GM23338 (cell line): ENCODE measurements at regions not wholly inside any gene's neighbourhood (a gene's known extent, or its start where the extent isn't known, plus 50 kb on each side); places are given as distances from the start of the nearest gene placed in this dataset.
"Not testable (repeated sequence)": the region's sequence is repeated elsewhere in the genome, so short reads cannot be mapped to it uniquely, and the experiment has no call there.

Experiments
- ATAC-seq: fragments of 200-7000 bp; cut with Tn5 transposase; 3 replicates; pipeline ENCODE4 v1.9.1; 2020
- DNase-seq: peaks from one replicate; pipeline ENCODE4 v3.0.0-alpha.2; 2015; ENCODE audit warnings: low spot score
- H2AFZ ChIP-seq: fragments of 200-600 bp; sonication (generic); 2 replicates; pipeline ENCODE4 v1.8.0; 2016; ENCODE audit warnings: antibody characterized with exemption, mild to moderate bottlenecking, moderate library complexity
- H3F3A ChIP-seq: fragments of 200-600 bp; sonication (generic); replicated peaks from 2 replicates; pipeline ENCODE4 v1.8.0; 2017; ENCODE audit warnings: antibody characterized with exemption, mixed run types, low read depth
- H3K27ac ChIP-seq: fragments of 200-600 bp; sonication (generic); 2 replicates; pipeline ENCODE4 v1.6.1; 2016; ENCODE audit warnings: low read depth
- H3K27me3 ChIP-seq: fragments of 200-600 bp; sonication (generic); 2 replicates; pipeline ENCODE4 v1.8.0; 2016; ENCODE audit warnings: mild to moderate bottlenecking, mixed run types, moderate library complexity; ENCODE audit not compliant: insufficient read depth
- H3K36me3 ChIP-seq: fragments of 200-600 bp; sonication (generic); 2 replicates; pipeline ENCODE4 v1.8.0; 2016; ENCODE audit warnings: mild to moderate bottlenecking; ENCODE audit not compliant: insufficient read depth
- H3K4me1 ChIP-seq: fragments of 200-600 bp; sonication (generic); 2 replicates; pipeline ENCODE4 v1.8.0; 2016; ENCODE audit warnings: mild to moderate bottlenecking, moderate library complexity; ENCODE audit not compliant: insufficient read depth
- H3K4me2 ChIP-seq: fragments of 200-600 bp; sonication (generic); 2 replicates; pipeline ENCODE4 v1.7.1; 2017; ENCODE audit warnings: mixed run types
- H3K4me3 ChIP-seq: fragments of 200-600 bp; sonication (generic); 2 replicates; pipeline ENCODE4 v1.6.1; 2016; ENCODE audit warnings: mixed run types
- H3K79me2 ChIP-seq: fragments of 200-600 bp; sonication (generic); replicated peaks from 2 replicates; pipeline ENCODE4 v1.8.0; 2017; ENCODE audit warnings: mild to moderate bottlenecking; ENCODE audit not compliant: insufficient read depth
- H3K9me2 ChIP-seq: fragments of 200-600 bp; sonication (generic); 2 replicates; pipeline ENCODE4 v1.8.0; 2017; ENCODE audit not compliant: insufficient read depth
- H4K20me1 ChIP-seq: fragments of 200-600 bp; sonication (generic); replicated peaks from 2 replicates; pipeline ENCODE4 v1.8.0; 2017; ENCODE audit warnings: mild to moderate bottlenecking; ENCODE audit not compliant: insufficient read depth
- H3K27ac Mint-ChIP-seq: 2 replicates; pipeline ENCODE4 v1.8.0; 2020; ENCODE audit warnings: inconsistent platforms, mild to moderate bottlenecking, moderate library complexity, mixed read lengths
- H3K27me3 Mint-ChIP-seq: 3 replicates; pipeline ENCODE4 v1.8.0; 2022; ENCODE audit warnings: low read depth, mild to moderate bottlenecking, moderate library complexity, mixed read lengths, inconsistent platforms; ENCODE audit not compliant: insufficient read depth, poor library complexity
- H3K36me3 Mint-ChIP-seq: 3 replicates; pipeline ENCODE4 v1.8.0; 2021; ENCODE audit warnings: low read depth, mild to moderate bottlenecking, inconsistent platforms, moderate library complexity, mixed read lengths
- H3K4me1 Mint-ChIP-seq: 3 replicates; pipeline ENCODE4 v1.8.0; 2020; ENCODE audit warnings: mild to moderate bottlenecking, inconsistent platforms, mixed read lengths
- H3K4me3 Mint-ChIP-seq: 3 replicates; pipeline ENCODE4 v1.8.0; 2021; ENCODE audit warnings: moderate library complexity, mild to moderate bottlenecking, inconsistent platforms, mixed read lengths
- H3K9me3 Mint-ChIP-seq: 3 replicates; pipeline ENCODE4 v1.8.0; 2020; ENCODE audit warnings: moderate library complexity, mild to moderate bottlenecking, inconsistent platforms, mixed read lengths
- EZH2phosphoT487 ChIP-seq: fragments of 200-600 bp; sonication (generic); IDR thresholded peaks from one replicate; pipeline ENCODE4 v1.8.1; 2018; ENCODE audit warnings: antibody characterized with exemption; ENCODE audit not compliant: unreplicated experiment
- NANOG ChIP-seq: IDR thresholded peaks from 2 replicates; pipeline ENCODE4 v1.6.1; 2016; ENCODE audit warnings: antibody characterized with exemption, borderline replicate concordance
- ZNF114 ChIP-seq: fragments of 250-450 bp; sonication (Bioruptor Pico); IDR thresholded peaks from 2 replicates; pipeline ENCODE4 v1.5.0; 2020; ENCODE audit warnings: mild to moderate bottlenecking, moderate library complexity
- TF ChIP-seq, protein P1 (sequence below): fragments of 250-450 bp; sonication (Bioruptor Pico); IDR thresholded peaks from 2 replicates; pipeline ENCODE4 v1.5.0; 2020; ENCODE audit warnings: mild to moderate bottlenecking, moderate library complexity

DNA sequence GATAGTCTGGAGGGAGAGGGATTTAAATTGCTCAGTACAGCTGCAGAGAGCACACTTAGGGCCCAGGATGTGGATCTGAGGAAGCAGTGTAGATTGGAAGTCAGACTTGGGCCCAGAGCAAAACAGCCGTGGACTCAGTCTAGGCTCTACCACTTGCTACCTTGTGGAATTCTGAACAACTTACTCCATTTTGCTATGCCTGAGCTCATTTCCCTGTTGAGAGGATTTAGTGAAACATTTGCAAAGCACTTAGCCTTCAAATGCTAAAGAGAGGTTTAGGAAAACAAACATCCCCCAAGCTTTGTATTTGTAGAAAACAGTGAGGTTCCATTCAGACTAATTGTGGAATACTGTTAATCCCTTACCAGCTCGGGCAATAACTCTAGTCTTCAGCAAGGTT is 453.4 kb upstream of the ZNF507 start (continued):
- TF ChIP-seq ZNF114 (CRISPR knock-in tag) = no peak
- TF ChIP-seq NANOG = no peak
- TF ChIP-seq EZH2phosphoT487 = no peak

DNA sequence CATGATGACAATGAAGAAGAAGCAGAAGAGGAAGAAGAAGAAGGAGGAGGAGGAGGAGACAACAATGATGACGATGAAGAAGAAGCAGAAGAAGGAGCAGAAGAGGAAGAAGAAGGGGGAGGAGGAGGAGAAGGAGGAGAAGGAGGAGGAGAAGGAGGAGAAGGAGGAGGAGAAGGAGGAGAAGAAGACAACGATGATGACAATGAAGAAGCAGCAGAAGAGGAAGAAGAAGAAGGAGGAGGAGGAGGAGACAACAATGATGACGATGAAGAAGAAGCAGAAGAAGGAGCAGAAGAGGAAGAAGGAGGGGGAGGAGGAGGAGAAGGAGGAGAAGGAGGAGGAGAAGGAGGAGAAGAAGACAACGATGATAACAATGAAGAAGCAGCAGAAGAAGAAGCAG is 451.9 kb upstream of the ZNF507 start:
- H3K9me2 ChIP-seq, H3K4me3 ChIP-seq, H3K27ac Mint-ChIP-seq, H3K36me3 ChIP-seq, H3K79me2 ChIP-seq, H3K27me3 Mint-ChIP-seq, H3K27ac ChIP-seq, H3K27me3 ChIP-seq, ATAC-seq, H3K4me1 ChIP-seq, H3K4me3 Mint-ChIP-seq, DNase-seq, H3F3A ChIP-seq, H2AFZ ChIP-seq, H3K36me3 Mint-ChIP-seq, H3K4me2 ChIP-seq, H4K20me1 ChIP-seq: not testable (repeated sequence)
- Mint-ChIP-seq H3K4me1 (peaks cover 11% of the 10 kb centered on the region), H3K9me3 (peaks cover 15% of the 10 kb centered on the region)

DNA sequence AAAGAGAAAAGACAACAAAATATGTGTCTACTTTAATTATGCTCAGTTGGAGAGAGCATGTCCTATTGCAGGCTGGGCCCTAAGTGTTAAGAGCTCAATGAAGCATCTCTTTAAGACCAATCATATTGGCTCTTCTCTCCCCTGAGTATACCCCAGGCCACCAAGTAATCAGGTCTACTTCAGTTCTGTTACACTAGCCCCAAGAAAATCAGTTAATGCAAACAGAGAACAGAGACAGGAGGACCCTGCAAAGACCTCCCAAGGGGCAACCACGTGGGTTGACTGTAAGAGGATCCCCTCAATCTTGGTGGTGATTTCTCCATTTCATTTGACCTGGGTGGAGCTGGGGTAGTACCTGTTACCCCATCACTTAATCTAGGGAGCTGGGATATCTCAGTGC is 451.0 kb upstream of the ZNF507 start:
- no peaks in the 10 kb centered on the region for H3K79me2 ChIP-seq
- Mint-ChIP-seq H3K27me3 (peaks cover 9% of the 10 kb centered on the region), H3K27ac (no peak overlapping the region), H3K4me3 (no peak overlapping the region), H3K36me3 (peaks cover 10% of the 10 kb centered on the region), H3K9me3 (peaks cover 15% of the 10 kb centered on the region), H3K4me1 (peaks cover 11% of the 10 kb centered on the region)
- H3F3A ChIP-seq = no peaks in the 10 kb centered on the region
- peaks cover 6% of the 10 kb centered on the region; the same call in 1 of the 2 replicates for H3K4me1 ChIP-seq
- no peak for DNase-seq
- no peak overlapping the region for H3K27ac ChIP-seq
- H4K20me1 ChIP-seq = no peaks in the 10 kb centered on the region
- ATAC-seq = no peak
- H3K9me2 ChIP-seq = peaks cover 11% of the 10 kb centered on the region
- H3K4me3 ChIP-seq = no peak overlapping the region
- no peaks in the 10 kb centered on the region for H3K27me3 ChIP-seq
- no peaks in the 10 kb centered on the region for H3K36me3 ChIP-seq
- TF ChIP-seq ZNF114 (CRISPR knock-in tag) = no peak
- TF ChIP-seq, protein P1, sequence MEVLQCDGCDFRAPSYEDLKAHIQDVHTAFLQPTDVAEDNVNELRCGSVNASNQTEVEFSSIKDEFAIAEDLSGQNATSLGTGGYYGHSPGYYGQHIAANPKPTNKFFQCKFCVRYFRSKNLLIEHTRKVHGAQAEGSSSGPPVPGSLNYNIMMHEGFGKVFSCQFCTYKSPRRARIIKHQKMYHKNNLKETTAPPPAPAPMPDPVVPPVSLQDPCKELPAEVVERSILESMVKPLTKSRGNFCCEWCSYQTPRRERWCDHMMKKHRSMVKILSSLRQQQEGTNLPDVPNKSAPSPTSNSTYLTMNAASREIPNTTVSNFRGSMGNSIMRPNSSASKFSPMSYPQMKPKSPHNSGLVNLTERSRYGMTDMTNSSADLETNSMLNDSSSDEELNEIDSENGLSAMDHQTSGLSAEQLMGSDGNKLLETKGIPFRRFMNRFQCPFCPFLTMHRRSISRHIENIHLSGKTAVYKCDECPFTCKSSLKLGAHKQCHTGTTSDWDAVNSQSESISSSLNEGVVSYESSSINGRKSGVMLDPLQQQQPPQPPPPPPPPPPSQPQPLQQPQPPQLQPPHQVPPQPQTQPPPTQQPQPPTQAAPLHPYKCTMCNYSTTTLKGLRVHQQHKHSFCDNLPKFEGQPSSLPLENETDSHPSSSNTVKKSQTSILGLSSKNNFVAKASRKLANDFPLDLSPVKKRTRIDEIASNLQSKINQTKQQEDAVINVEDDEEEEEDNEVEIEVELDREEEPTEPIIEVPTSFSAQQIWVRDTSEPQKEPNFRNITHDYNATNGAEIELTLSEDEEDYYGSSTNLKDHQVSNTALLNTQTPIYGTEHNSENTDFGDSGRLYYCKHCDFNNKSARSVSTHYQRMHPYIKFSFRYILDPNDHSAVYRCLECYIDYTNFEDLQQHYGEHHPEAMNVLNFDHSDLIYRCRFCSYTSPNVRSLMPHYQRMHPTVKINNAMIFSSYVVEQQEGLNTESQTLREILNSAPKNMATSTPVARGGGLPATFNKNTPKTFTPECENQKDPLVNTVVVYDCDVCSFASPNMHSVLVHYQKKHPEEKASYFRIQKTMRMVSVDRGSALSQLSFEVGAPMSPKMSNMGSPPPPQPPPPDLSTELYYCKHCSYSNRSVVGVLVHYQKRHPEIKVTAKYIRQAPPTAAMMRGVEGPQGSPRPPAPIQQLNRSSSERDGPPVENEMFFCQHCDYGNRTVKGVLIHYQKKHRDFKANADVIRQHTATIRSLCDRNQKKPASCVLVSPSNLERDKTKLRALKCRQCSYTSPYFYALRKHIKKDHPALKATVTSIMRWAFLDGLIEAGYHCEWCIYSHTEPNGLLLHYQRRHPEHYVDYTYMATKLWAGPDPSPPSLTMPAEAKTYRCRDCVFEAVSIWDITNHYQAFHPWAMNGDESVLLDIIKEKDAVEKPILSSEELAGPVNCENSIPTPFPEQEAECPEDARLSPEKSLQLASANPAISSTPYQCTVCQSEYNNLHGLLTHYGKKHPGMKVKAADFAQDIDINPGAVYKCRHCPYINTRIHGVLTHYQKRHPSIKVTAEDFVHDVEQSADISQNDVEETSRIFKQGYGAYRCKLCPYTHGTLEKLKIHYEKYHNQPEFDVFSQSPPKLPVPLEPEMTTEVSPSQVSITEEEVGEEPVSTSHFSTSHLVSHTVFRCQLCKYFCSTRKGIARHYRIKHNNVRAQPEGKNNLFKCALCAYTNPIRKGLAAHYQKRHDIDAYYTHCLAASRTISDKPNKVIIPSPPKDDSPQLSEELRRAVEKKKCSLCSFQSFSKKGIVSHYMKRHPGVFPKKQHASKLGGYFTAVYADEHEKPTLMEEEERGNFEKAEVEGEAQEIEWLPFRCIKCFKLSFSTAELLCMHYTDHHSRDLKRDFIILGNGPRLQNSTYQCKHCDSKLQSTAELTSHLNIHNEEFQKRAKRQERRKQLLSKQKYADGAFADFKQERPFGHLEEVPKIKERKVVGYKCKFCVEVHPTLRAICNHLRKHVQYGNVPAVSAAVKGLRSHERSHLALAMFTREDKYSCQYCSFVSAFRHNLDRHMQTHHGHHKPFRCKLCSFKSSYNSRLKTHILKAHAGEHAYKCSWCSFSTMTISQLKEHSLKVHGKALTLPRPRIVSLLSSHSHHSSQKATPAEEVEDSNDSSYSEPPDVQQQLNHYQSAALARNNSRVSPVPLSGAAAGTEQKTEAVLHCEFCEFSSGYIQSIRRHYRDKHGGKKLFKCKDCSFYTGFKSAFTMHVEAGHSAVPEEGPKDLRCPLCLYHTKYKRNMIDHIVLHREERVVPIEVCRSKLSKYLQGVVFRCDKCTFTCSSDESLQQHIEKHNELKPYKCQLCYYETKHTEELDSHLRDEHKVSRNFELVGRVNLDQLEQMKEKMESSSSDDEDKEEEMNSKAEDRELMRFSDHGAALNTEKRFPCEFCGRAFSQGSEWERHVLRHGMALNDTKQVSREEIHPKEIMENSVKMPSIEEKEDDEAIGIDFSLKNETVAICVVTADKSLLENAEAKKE (CRISPR knock-in tag) = no peak
- H3K4me2 ChIP-seq = no peak overlapping the region
- H2AFZ ChIP-seq = no peak overlapping the region
